ENCODE measurements at regions not wholly inside any gene's neighbourhood (a gene's known extent, or its start where the extent isn't known, plus 50 kb on each side); places are given as distances from the start of the nearest gene placed in this dataset.

DNA sequence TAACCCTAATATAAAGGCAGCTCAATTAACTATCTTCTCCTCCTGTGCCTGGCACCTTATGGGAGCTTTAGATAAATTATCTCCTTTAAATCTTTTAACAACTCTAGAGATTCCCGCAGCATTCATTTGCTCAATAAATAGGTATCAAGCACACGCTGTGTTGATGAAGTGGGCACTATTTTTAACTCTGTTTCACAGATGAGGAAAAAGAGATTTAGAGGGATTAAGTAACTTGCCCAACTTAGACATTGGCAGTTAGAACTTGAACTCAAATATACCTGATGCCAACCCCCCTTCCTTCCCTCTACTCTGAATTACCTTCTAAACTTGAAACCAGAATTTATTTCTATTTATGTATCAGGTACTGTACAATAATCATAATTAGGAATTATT lies 112.4 kb downstream of the SH3TC2 start:
- ATAC-seq (replicated peaks), result no peak

DNA sequence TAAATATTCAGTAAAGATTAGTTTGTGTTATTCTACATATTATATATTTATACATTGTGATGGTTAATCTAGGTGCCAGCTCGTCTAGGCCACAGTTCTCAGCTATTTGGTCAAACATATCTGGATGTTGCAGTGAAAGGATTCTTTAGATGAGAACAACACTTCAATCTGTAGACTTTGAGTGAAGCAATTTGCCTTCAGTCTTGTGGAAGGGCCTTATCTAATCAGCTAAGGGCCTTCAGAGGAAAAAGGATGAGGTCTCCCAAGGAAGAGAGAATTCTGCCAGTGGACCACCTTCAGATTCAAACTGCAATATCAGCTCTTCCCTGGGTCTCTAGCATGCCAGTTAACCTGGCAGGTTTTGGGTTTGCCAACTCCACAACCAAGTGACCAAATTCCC lies 112.0 kb downstream of the SH3TC2 start:
- Mint-ChIP-seq H3K27ac (no peak overlapping the region), H3K4me1 (no peaks in the 10 kb centered on the region), H3K4me3 (no peak overlapping the region), H3K36me3 (no peaks in the 10 kb centered on the region), H3K9me3 (no peaks in the 10 kb centered on the region), H3K27me3 (peaks cover 0 to 3% of the 10 kb centered on the region in 2 donors)
- no peak for DNase-seq
- no peak for ATAC-seq (replicated peaks)

More for the DNA sequence above, 112.4 kb downstream of the SH3TC2 start:
- DNase-seq, result no peak
- Mint-ChIP-seq H3K9me3 (no peaks in the 10 kb centered on the region), H3K4me1 (no peaks in the 10 kb centered on the region), H3K36me3 (no peaks in the 10 kb centered on the region), H3K4me3 (no peak overlapping the region), H3K27me3 (peaks cover 0 to 3% of the 10 kb centered on the region in 2 donors), H3K27ac (no peak overlapping the region)

DNA sequence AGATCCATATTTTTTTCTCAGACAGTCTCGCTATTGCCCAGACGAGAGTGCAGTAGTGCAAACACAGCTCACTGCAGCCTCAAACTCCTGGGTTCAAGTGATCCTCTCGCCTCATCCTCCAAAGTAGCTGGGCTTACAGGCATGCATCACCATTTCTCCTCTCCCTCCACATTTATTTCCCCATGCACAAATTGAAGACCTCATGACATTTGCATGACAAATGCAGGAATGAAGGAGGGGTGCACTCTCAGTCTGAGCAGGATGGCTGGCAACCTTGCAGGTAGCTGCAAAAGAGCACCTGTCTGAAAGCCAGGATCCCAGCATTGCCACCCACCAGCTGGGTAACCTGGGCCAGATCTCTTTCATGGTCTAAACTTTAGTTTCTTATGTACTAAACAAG lies 111.2 kb downstream of the SH3TC2 start:
- Mint-ChIP-seq H3K9me3 (no peaks in the 10 kb centered on the region), H3K4me1 (no peaks in the 10 kb centered on the region), H3K4me3 (no peak overlapping the region), H3K27ac (no peak overlapping the region), H3K27me3 (peaks cover 0 to 3% of the 10 kb centered on the region in 2 donors), H3K36me3 (no peaks in the 10 kb centered on the region)
- no peak for ATAC-seq (replicated peaks)
- no peak for DNase-seq

DNA sequence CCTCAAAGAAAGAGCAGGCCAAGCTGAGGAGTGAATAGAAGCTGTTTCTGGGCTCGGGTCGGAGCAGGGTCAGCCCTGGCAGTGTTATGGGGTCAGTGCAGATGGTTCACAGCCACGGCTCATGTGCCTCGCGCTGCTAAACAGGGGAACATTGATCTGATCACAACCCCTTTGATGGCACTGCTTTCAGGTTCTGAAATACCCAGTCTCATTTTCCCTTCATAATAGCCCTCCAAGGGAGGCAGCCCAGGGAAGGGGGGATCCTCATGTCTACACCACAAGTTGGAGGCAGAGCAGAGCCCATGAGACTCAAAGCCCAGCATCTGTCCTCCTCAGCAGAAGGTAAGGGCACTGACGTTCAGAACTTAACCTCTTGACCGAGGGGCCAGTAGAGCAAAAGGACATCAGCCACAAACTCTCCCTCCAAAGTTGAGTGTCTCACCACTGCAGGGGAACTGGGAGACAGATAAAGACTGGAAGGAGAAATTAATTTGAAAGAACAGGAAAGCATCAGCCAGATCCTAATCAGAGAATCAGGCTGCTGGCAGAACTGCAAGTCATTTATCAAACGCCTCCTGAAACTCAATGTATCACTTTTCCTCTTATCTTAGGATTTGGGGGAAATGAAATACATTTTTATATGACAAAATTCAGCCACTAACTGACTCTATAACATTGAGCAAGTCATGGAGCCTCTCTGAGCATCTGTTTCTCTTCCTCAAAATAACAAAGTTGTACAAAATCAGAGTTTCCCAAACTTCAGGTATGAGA lies 110.6 kb downstream of the SH3TC2 start:
- no peak for ATAC-seq (replicated peaks)
- H3K27ac Mint-ChIP-seq, result no peak overlapping the region
- no peak for DNase-seq
- H3K4me1 Mint-ChIP-seq, result no peaks in the 10 kb centered on the region
- H3K4me3 Mint-ChIP-seq, result no peak overlapping the region
- H3K36me3 Mint-ChIP-seq, result no peaks in the 10 kb centered on the region
- H3K27me3 Mint-ChIP-seq, result peaks cover 0 to 3% of the 10 kb centered on the region in 2 donors
- no peaks in the 10 kb centered on the region for H3K9me3 Mint-ChIP-seq

DNA sequence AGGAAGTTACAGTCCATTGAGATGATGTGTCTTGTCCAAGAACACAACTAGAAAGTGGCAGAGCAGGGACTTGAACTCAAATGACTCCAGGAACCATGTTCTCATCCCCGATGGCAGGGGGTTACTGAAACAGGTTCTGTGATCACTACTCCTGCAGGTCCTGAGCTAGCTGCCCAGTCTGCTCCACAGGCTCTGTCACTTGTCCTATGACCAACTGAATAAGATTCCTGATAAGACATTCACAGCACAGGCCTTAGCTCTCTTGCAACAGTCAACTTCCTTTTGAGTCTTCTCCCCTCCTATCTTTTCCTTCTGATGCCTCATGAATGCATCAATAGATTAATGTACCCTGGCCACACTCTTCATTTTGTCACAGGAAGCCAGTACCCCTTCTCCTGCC lies 109.2 kb downstream of the SH3TC2 start:
- Mint-ChIP-seq H3K36me3 (no peaks in the 10 kb centered on the region), H3K27me3 (peaks cover 0 to 9% of the 10 kb centered on the region in 2 donors), H3K27ac (no peak overlapping the region), H3K4me1 (no peaks in the 10 kb centered on the region), H3K9me3 (no peaks in the 10 kb centered on the region), H3K4me3 (no peak overlapping the region)
- DNase-seq (no peak), ATAC-seq (replicated peaks) (no peak)
